H9 (cell line): ENCODE measurements at regions not wholly inside any gene's neighbourhood (a gene's known extent, or its start where the extent isn't known, plus 50 kb on each side); places are given as distances from the start of the nearest gene placed in this dataset.

Source experiments
- DNase-seq: peaks from one replicate; pipeline ENCODE4 v3.0.0-alpha.2; 2017
- H2AFZ ChIP-seq: one replicate; pipeline ENCODE4 v1.6.1; 2013; ENCODE audit warnings: mild to moderate bottlenecking, low read length, control low read depth, moderate library complexity
- H2AK5ac ChIP-seq: 2 replicates; pipeline ENCODE4 v1.6.1; 2013; ENCODE audit warnings: low read length, control low read depth, mixed read lengths; ENCODE audit not compliant: insufficient read length
- H2BK120ac ChIP-seq: one replicate; pipeline ENCODE4 v1.6.1; 2013; ENCODE audit warnings: low read depth, mild to moderate bottlenecking, low read length, control low read depth, inconsistent platforms; ENCODE audit not compliant: poor library complexity, severe bottlenecking
- H2BK12ac ChIP-seq: 2 replicates; pipeline ENCODE4 v1.6.1; 2013; ENCODE audit warnings: low read length, control low read depth, mixed read lengths, low read depth; ENCODE audit not compliant: insufficient read length
- H2BK15ac ChIP-seq: 2 replicates; pipeline ENCODE4 v1.6.1; 2013; ENCODE audit warnings: low read depth, low read length, control low read depth
- H2BK20ac ChIP-seq: one replicate; pipeline ENCODE4 v1.6.1; 2013; ENCODE audit warnings: low read depth, mild to moderate bottlenecking, low read length, control low read depth, inconsistent platforms; ENCODE audit not compliant: poor library complexity, severe bottlenecking
- H2BK5ac ChIP-seq: 2 replicates; pipeline ENCODE4 v1.6.1; 2013; ENCODE audit warnings: low read length, control low read depth, mixed read lengths; ENCODE audit not compliant: insufficient read length
- H3K14ac ChIP-seq: 2 replicates; pipeline ENCODE4 v1.6.1; 2013; ENCODE audit warnings: low read length, control low read depth; ENCODE audit not compliant: insufficient read depth
- H3K18ac ChIP-seq: 2 replicates; pipeline ENCODE4 v1.6.1; 2013; ENCODE audit warnings: low read depth, mild to moderate bottlenecking, mixed read lengths, low read length, control low read depth; ENCODE audit not compliant: insufficient read length
- H3K23ac ChIP-seq: 2 replicates; pipeline ENCODE4 v1.6.1; 2013; ENCODE audit warnings: low read length, control low read depth, mixed read lengths, low read depth; ENCODE audit not compliant: insufficient read length
- H3K23me2 ChIP-seq: 2 replicates; pipeline ENCODE4 v1.6.1; 2013; ENCODE audit warnings: low read depth, mild to moderate bottlenecking, mixed read lengths, low read length, control low read depth; ENCODE audit not compliant: insufficient read length, poor library complexity, severe bottlenecking
- H3K27ac ChIP-seq: 2 replicates; pipeline ENCODE4 v1.5.1; 2013; ENCODE audit warnings: low read length, control low read depth, mixed read lengths, low read depth; ENCODE audit not compliant: insufficient read length
- H3K27me3 ChIP-seq: 2 replicates; pipeline ENCODE4 v1.6.1; 2013; ENCODE audit warnings: low read length, control low read depth, inconsistent platforms; ENCODE audit not compliant: insufficient read depth
- H3K4ac ChIP-seq: 2 replicates; pipeline ENCODE4 v1.6.1; 2013; ENCODE audit warnings: low read depth, mild to moderate bottlenecking, control low read depth, inconsistent platforms, low read length, moderate library complexity
- H3K4me1 ChIP-seq: 2 replicates; pipeline ENCODE4 v1.6.1; 2013; ENCODE audit warnings: low read length, control low read depth, inconsistent platforms; ENCODE audit not compliant: insufficient read depth
- H3K4me2 ChIP-seq: 2 replicates; pipeline ENCODE4 v1.6.1; 2013; ENCODE audit warnings: low read length, control low read depth, mixed read lengths; ENCODE audit not compliant: insufficient read length, insufficient read depth
- H3K56ac ChIP-seq: 2 replicates; pipeline ENCODE4 v1.6.1; 2013; ENCODE audit warnings: low read depth, mild to moderate bottlenecking, mixed read lengths, low read length, control low read depth; ENCODE audit not compliant: insufficient read length
- H3K79me1 ChIP-seq: 2 replicates; pipeline ENCODE4 v1.6.1; 2013; ENCODE audit warnings: low read depth, mild to moderate bottlenecking, moderate library complexity, low read length, control low read depth, inconsistent platforms; ENCODE audit not compliant: insufficient read depth, poor library complexity, severe bottlenecking
- H3K79me2 ChIP-seq: 2 replicates; pipeline ENCODE4 v1.6.1; 2013; ENCODE audit warnings: low read length, control low read depth, inconsistent platforms; ENCODE audit not compliant: insufficient read depth
- H3K9ac ChIP-seq: 2 replicates; pipeline ENCODE4 v1.6.1; 2013; ENCODE audit warnings: low read length, control low read depth, mixed read lengths; ENCODE audit not compliant: insufficient read length; ENCODE audit errors: extremely low read depth
- H3K9me3 ChIP-seq: one replicate; pipeline ENCODE4 v1.6.1; 2013; ENCODE audit warnings: low read depth, low read length, inconsistent platforms; ENCODE audit not compliant: control insufficient read depth
- H3T11ph ChIP-seq: one replicate; pipeline ENCODE4 v1.6.1; 2013; ENCODE audit warnings: mild to moderate bottlenecking, low read length, control low read depth, inconsistent platforms
- H4K20me1 ChIP-seq: one replicate; pipeline ENCODE4 v1.6.1; 2013; ENCODE audit not compliant: control insufficient read depth, insufficient read length, insufficient read depth
- H4K5ac ChIP-seq: 2 replicates; pipeline ENCODE4 v1.6.1; 2013; ENCODE audit warnings: low read depth, mild to moderate bottlenecking, mixed read lengths, low read length, control low read depth; ENCODE audit not compliant: insufficient read length
- H4K8ac ChIP-seq: replicated peaks from 2 replicates; pipeline ENCODE4 v1.6.1; 2013; ENCODE audit warnings: low read length, control low read depth, mixed read lengths, low read depth; ENCODE audit not compliant: insufficient read length
- H4K91ac ChIP-seq: 2 replicates; pipeline ENCODE4 v1.6.1; 2013; ENCODE audit warnings: low read depth, mild to moderate bottlenecking, moderate library complexity, mixed read lengths, low read length, control low read depth; ENCODE audit not compliant: insufficient read length
- H3K27ac Mint-ChIP-seq, 3 experiments: 2 replicates in 2 of 3; 3 replicates in 1 of 3; pipeline ENCODE4 v1.8.0; 2020 to 2021; ENCODE audit warnings: mixed read lengths in 3 of 3, mild to moderate bottlenecking in 1 of 3, moderate library complexity in 1 of 3
- H3K27me3 Mint-ChIP-seq: 2 replicates; pipeline ENCODE4 v1.8.0; 2021; ENCODE audit warnings: low read depth, mild to moderate bottlenecking, moderate library complexity, mixed read lengths
- H3K36me3 Mint-ChIP-seq, 3 experiments: 2 replicates in 2 of 3; 3 replicates in 1 of 3; pipeline ENCODE4 v1.8.0; 2020 to 2021; ENCODE audit warnings: low read depth in 3 of 3, mixed read lengths in 3 of 3; ENCODE audit not compliant: insufficient read depth in 1 of 3
- H3K4me1 Mint-ChIP-seq, 2 experiments: 2 replicates each; pipeline ENCODE4 v1.8.0; 2020; ENCODE audit warnings: mixed read lengths in 2 of 2
- H3K4me3 Mint-ChIP-seq, 2 experiments: 2 replicates in 1 of 2; 3 replicates in 1 of 2; pipeline ENCODE4 v1.8.0; 2020 to 2021; ENCODE audit warnings: mild to moderate bottlenecking in 2 of 2, mixed read lengths in 2 of 2, moderate library complexity in 1 of 2
- H3K9me3 Mint-ChIP-seq, 2 experiments: 2 replicates in 1 of 2; 3 replicates in 1 of 2; pipeline ENCODE4 v1.8.0; 2020; ENCODE audit warnings: mild to moderate bottlenecking in 2 of 2, mixed read lengths in 2 of 2, moderate library complexity in 1 of 2
- CTCF ChIP-seq: fragments of 200-600 bp; sonication (generic); conservative IDR thresholded peaks from 3 replicates; pipeline ENCODE4 v1.8.0; 2021; ENCODE audit warnings: antibody characterized with exemption, mild to moderate bottlenecking
- WGBS: extraction: QIAGEN DNeasy Blood & Tissue Kit; methylation state at CpG from one replicate; pipeline ENCODE4 v1.1.7; 2013; ENCODE audit warnings: missing lambda C conversion rate, low lambda C conversion rate, mixed read lengths; ENCODE audit not compliant: insufficient read length; ENCODE audit errors: extremely low coverage; 5-methylcytosine and 5-hydroxymethylcytosine counted together

GRCh38 chr10:128848810-128849209 lies 618.2 kb upstream of the MGMT start:
- H2BK120ac ChIP-seq = no peak overlapping the region
- no peak overlapping the region for H3K27ac ChIP-seq
- H3K23ac ChIP-seq = no peak overlapping the region
- H2BK12ac ChIP-seq = no peak overlapping the region
- TF ChIP-seq CTCF = no peak
- no peak overlapping the region for H3K14ac ChIP-seq
- H3K27me3 Mint-ChIP-seq = no peaks in the 10 kb centered on the region
- H2AFZ ChIP-seq = no peak overlapping the region
- no peak overlapping the region for H4K8ac ChIP-seq
- no peak overlapping the region for H3K4ac ChIP-seq
- no peaks in the 10 kb centered on the region for H3K27me3 ChIP-seq
- WGBS = no CpG with 5 or more reads among the region's 5 CpGs
- H3K79me1 ChIP-seq = no peaks in the 10 kb centered on the region
- H4K20me1 ChIP-seq = no peaks in the 10 kb centered on the region
- H3K27ac Mint-ChIP-seq = no peak overlapping the region
- H3K9me3 ChIP-seq = no peaks in the 10 kb centered on the region
- no peak overlapping the region for H2BK5ac ChIP-seq
- H3K4me2 ChIP-seq = no peak overlapping the region
- no peak overlapping the region for H3T11ph ChIP-seq
- no peak overlapping the region for H4K5ac ChIP-seq
- no peak overlapping the region for H2BK15ac ChIP-seq
- no peak overlapping the region for H4K91ac ChIP-seq
- no peaks in the 10 kb centered on the region for H3K79me2 ChIP-seq
- H3K56ac ChIP-seq = no peak overlapping the region
- H2BK20ac ChIP-seq = no peak overlapping the region
- no peaks in the 10 kb centered on the region for H3K23me2 ChIP-seq
- peaks cover 6 to 7% of the 10 kb centered on the region in 2 experiments for H3K4me1 Mint-ChIP-seq
- no peaks in the 10 kb centered on the region for H3K9me3 Mint-ChIP-seq
- H3K4me3 Mint-ChIP-seq = no peak overlapping the region
- no peak for DNase-seq
- H2AK5ac ChIP-seq = no peak overlapping the region
- H3K18ac ChIP-seq = no peak overlapping the region
- no peaks in the 10 kb centered on the region for H3K4me1 ChIP-seq
- no peaks in the 10 kb centered on the region for H3K36me3 Mint-ChIP-seq
- no peak overlapping the region for H3K9ac ChIP-seq
